K562 (cell line): ENCODE measurements at regions not wholly inside any gene's neighbourhood (a gene's known extent, or its start where the extent isn't known, plus 50 kb on each side); places are given as distances from the start of the nearest gene placed in this dataset.

Experiments
- ATAC-seq: fragments of 200-7000 bp; cut with Tn5 transposase; 3 replicates; pipeline ENCODE4 v1.9.1; 2020; ENCODE audit warnings: moderate library complexity
- BruUV-seq: library from RNA; stranded (reverse); fragments of 400-500 nt; replicated peaks from 2 replicates; lab custom pipeline; 2021; lab: Mats Ljungman, UMichigan
- CTCF ChIA-PET: fragments of 300-600 bp; formaldehyde crosslinking; extraction: SDS; loops from one replicate; lab custom pipeline; 2021; ENCODE audit warnings: low intra/inter-chr PET ratio; lab: Yijun Ruan, JAX
- POLR2A ChIA-PET: fragments of 300-600, 350-650 bp; sonication (Branson Sonifier 250); formaldehyde crosslinking; extraction: SDS; loops from one replicate; lab custom pipeline; 2021; ENCODE audit warnings: antibody characterized with exemption, inconsistent platforms; lab: Yijun Ruan, JAX
- DNase-seq, 4 experiments: peaks; one replicate each; pipeline versions ENCODE4 v3.0.0 to v3.0.0-alpha.2; 2011 to 2018; ENCODE audit warnings: low spot score in 3 of 4, mixed read lengths in 3 of 4; ENCODE audit errors: extremely low read depth in 1 of 4
- FAIRE-seq: peaks from 2 replicates; lab custom pipeline; 2011; peaks lifted over from hg19 to GRCh38; lab: Jason Lieb, UNC
- H2AFZ ChIP-seq: 2 replicates; pipeline ENCODE4 v1.6.0; 2011; ENCODE audit warnings: low read depth, low read length, control low read depth, inconsistent platforms
- H3K27ac ChIP-seq: fragments of 200-600 bp; 3 replicates; pipeline ENCODE4 v1.8.0; 2011; ENCODE audit warnings: low read depth, mild to moderate bottlenecking, control low read depth, inconsistent platforms, low read length, moderate library complexity, mixed read lengths; ENCODE audit errors: extremely low read depth
- H3K27me3 ChIP-seq, 2 experiments: fragments of 300-600 bp in 1 of 2; 2 replicates in 1 of 2; 3 replicates in 1 of 2; pipeline versions ENCODE4 v1.6.0 to v1.8.0; 2011; ENCODE audit warnings: inconsistent platforms in 2 of 2, low read length in 2 of 2, mild to moderate bottlenecking in 1 of 2, mixed read lengths in 1 of 2, moderate library complexity in 1 of 2; ENCODE audit not compliant: control insufficient read depth in 2 of 2, insufficient read depth in 2 of 2
- H3K36me3 ChIP-seq: fragments of 300-600 bp; 3 replicates; pipeline ENCODE4 v1.8.0; 2011; ENCODE audit warnings: mild to moderate bottlenecking, low read length, inconsistent platforms; ENCODE audit not compliant: control insufficient read depth, insufficient read depth
- H3K4me1 ChIP-seq, 2 experiments: fragments of 200-600 bp in 1 of 2; replicated peaks in 1 of 2; 2 replicates in 1 of 2; 3 replicates in 1 of 2; pipeline versions ENCODE4 v1.5.1 to v1.8.0; 2011; ENCODE audit warnings: inconsistent platforms in 2 of 2, low read length in 2 of 2, mild to moderate bottlenecking in 1 of 2, mixed read lengths in 1 of 2, moderate library complexity in 1 of 2; ENCODE audit not compliant: control insufficient read depth in 2 of 2, insufficient read depth in 2 of 2
- H3K4me2 ChIP-seq: 2 replicates; pipeline ENCODE4 v1.6.1; 2011; ENCODE audit warnings: low read length, control low read depth, inconsistent platforms, mixed read lengths; ENCODE audit not compliant: insufficient read depth
- H3K4me3 ChIP-seq: fragments of 200-600 bp; sonication (generic), shearing (Covaris generic); 2 replicates; pipeline ENCODE4 v1.5.1; 2016; ENCODE audit warnings: control low read depth, inconsistent platforms
- H3K79me2 ChIP-seq: fragments of 200-600 bp; 3 replicates; pipeline ENCODE4 v1.8.0; 2011; ENCODE audit warnings: low read length, inconsistent platforms; ENCODE audit not compliant: control insufficient read depth, insufficient read depth
- H3K9ac ChIP-seq, 2 experiments: 2 replicates each; pipeline versions ENCODE4 v1.6.0 to v1.6.1; 2011; ENCODE audit warnings: low read depth in 2 of 2, low read length in 2 of 2, control low read depth in 1 of 2, inconsistent platforms in 1 of 2, mild to moderate bottlenecking in 1 of 2, mixed read lengths in 1 of 2; ENCODE audit not compliant: insufficient read depth in 1 of 2
- H3K9me1 ChIP-seq: one replicate; pipeline ENCODE4 v1.6.0; 2011; ENCODE audit warnings: inconsistent platforms, mild to moderate bottlenecking, low read length, moderate library complexity; ENCODE audit not compliant: control insufficient read depth, insufficient read depth
- H3K9me3 ChIP-seq: replicated peaks from 2 replicates; pipeline ENCODE4 v1.5.1; 2011; ENCODE audit warnings: low read depth, low read length, inconsistent platforms; ENCODE audit not compliant: control insufficient read depth, insufficient read depth
- H4K20me1 ChIP-seq: replicated peaks from 2 replicates; pipeline ENCODE4 v1.6.1; 2011; ENCODE audit warnings: low read length, inconsistent platforms, mixed read lengths; ENCODE audit not compliant: control insufficient read depth, insufficient read depth
- CREB3L1 ChIP-seq: fragments of 450-650 bp; IDR thresholded peaks from 2 replicates; pipeline ENCODE4 v1.6.1; 2014; ENCODE audit warnings: low read depth, mild to moderate bottlenecking, moderate library complexity, borderline replicate concordance
- CTCF ChIP-seq, 3 experiments: IDR thresholded peaks in 2 of 3; conservative IDR thresholded peaks in 1 of 3; 2 replicates each; pipeline ENCODE4 v1.5.1; 2011 to 2012; ENCODE audit warnings: low read length in 3 of 3, mild to moderate bottlenecking in 3 of 3, control low read depth in 2 of 3, improper control_type of control experiment in 1 of 3, inconsistent platforms in 1 of 3, low read depth in 1 of 3, mixed read lengths in 1 of 3, moderate library complexity in 1 of 3; ENCODE audit not compliant: insufficient read depth in 2 of 3
- IRF9 ChIP-seq: fragments of 450-650 bp; IDR thresholded peaks from 2 replicates; pipeline ENCODE4 v1.6.1; 2016; ENCODE audit warnings: missing biosample characterization, missing genetic modification characterization
- RAD21 ChIP-seq, 2 experiments: fragments of 250-450 bp in 1 of 2; fragments of 450-650 bp in 1 of 2; sonication (Bioruptor Pico) in 1 of 2; formaldehyde crosslinking in 1 of 2; IDR thresholded peaks in 1 of 2; conservative IDR thresholded peaks in 1 of 2; 2 replicates each; pipeline versions ENCODE4 v1.4.0 to v1.8.0; 2020 to 2022; ENCODE audit warnings: mild to moderate bottlenecking in 2 of 2, moderate library complexity in 1 of 2
- SOX6 ChIP-seq: fragments of 450-650 bp; IDR thresholded peaks from 2 replicates; pipeline ENCODE4 v1.6.1; 2014; ENCODE audit warnings: mild to moderate bottlenecking
- SRF ChIP-seq, 2 experiments: fragments of 250-450, 450-650 bp in 1 of 2; sonication (Bioruptor Pico) in 1 of 2; sonication (generic) in 1 of 2; formaldehyde crosslinking; IDR thresholded peaks; 2 replicates each; pipeline versions ENCODE4 v1.5.0 to v1.5.1; 2020 to 2022; ENCODE audit warnings: mild to moderate bottlenecking in 1 of 2, missing genetic modification reagents in 1 of 2
- ZFP36 ChIP-seq: fragments of 150-350 bp; IDR thresholded peaks from 2 replicates; pipeline ENCODE4 v1.6.1; 2018; ENCODE audit warnings: low read length, low read depth; ENCODE audit not compliant: partially characterized antibody
- WGBS: fragments of 100-300 bp; shearing (Covaris generic); methylation state at CpG from one replicate; pipeline ENCODE4 v1.1.6; 2016; ENCODE audit warnings: low coverage, mixed read lengths; ENCODE audit not compliant: insufficient coverage; ENCODE audit errors: missing lambda C conversion rate; 5-methylcytosine and 5-hydroxymethylcytosine counted together
- in situ Hi-C: fragments of 300-500 bp; cut with MboI; formaldehyde crosslinking; loops from 4 replicates; pipeline ENCODE4 v1.15.0; 2018; ENCODE audit warnings: inconsistent platforms, mixed read lengths
- intact Hi-C: fragments of 100-400 bp; cut with micrococcal nuclease; formaldehyde crosslinking; loops from 2 replicates; pipeline ENCODE4 v1.14.2; 2022

- Histone ChIP-seq H2AFZ (no peak overlapping the region), H4K20me1 (no peaks in the 10 kb centered on the region), H3K79me2 (no peaks in the 10 kb centered on the region), H3K27me3 (no peaks in the 10 kb centered on the region; a peak in 1 of 5 replicates), H3K9me3 (no peaks in the 10 kb centered on the region), H3K36me3 (no peaks in the 10 kb centered on the region), H3K4me3 (no peak overlapping the region), H3K27ac (no peak overlapping the region), H3K9ac (no peak overlapping the region), H3K4me1 (peaks cover 0 to 3% of the 10 kb centered on the region in 2 experiments; a peak in 3 of 5 replicates), H3K4me2 (no peak overlapping the region), H3K9me1 (no peaks in the 10 kb centered on the region)
- intact Hi-C loops (loop anchor here (10.0 kb wide), 1 partner anchor 66 kb away; no protein-coding TSS in a partner anchor), in situ Hi-C loops (no loop called here)
- DNase-seq = peak in 2 of 4 experiments; percentile 30 to 48
- BruUV-seq = no TSS peak
- POLR2A ChIA-PET = interaction anchor here (0.6 kb wide), 1 partner anchor 79 kb away, joined by 3 read pairs; no protein-coding TSS in a partner anchor
- peak; percentile 96 for ATAC-seq
- CTCF ChIA-PET = no interaction called here
- peak; percentile 72 for FAIRE-seq
- 2% methylated on average over 6 of the region's 7 CpGs for WGBS
- no peak for TF ChIP-seq IRF9
- no peak for TF ChIP-seq ZFP36
- no peak for TF ChIP-seq SOX6
- peak in 1 of 2 experiments; percentile 60; a peak in 1 of 4 replicates for TF ChIP-seq SRF (CRISPR knock-in tag; IDR thresholded peaks at IDR 0.05)
- TF ChIP-seq RAD21 (CRISPR knock-in tag; conservative IDR thresholded peaks at IDR 0.05 in 1 of 2, IDR thresholded peaks at IDR 0.05 in 1 of 2) = peak in 1 of 2 experiments; percentile 27; a peak in 2 of 4 replicates
- peak; percentile 48 to 68 (median 50) for TF ChIP-seq CTCF (IDR thresholded peaks at IDR 0.05 in 2 of 3, conservative IDR thresholded peaks at IDR 0.05 in 1 of 3; ENCODE audit: insufficient read depth in 2 of 3, low read depth in 1 of 3, low read length in 3 of 3)
- TF ChIP-seq CREB3L1 = no peak
Measured at GRCh38 chr14:106210650-106211049, 684.3 kb downstream of the TMEM121 start.
